ENCODE measurements at regions not wholly inside any gene's neighbourhood (a gene's known extent, or its start where the extent isn't known, plus 50 kb on each side); places are given as distances from the start of the nearest gene placed in this dataset.

DNA sequence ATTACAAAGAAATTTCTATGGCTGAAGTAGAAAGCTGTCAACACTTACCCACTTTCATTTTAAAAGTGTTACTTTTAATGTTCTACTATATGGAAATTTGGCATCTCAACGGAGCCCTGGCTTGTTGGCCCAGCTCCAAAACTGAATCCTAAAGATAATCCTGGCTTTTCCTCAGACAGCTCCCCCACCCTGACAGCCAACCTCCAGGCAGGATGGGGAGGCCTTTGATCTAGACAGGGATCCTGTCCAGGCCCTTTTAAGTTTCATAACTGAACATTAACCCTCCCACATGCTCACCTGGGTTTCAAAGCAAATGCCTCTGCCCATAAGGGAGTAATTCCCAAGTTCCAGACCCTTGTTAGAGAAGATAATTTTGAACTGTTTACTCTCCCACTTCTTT, 99.3 kb upstream of the RALGPS2 start:
- no peaks in the 10 kb centered on the region for H3K36me3 ChIP-seq (ENCODE audit: low read length)
- H3K79me2 ChIP-seq (ENCODE audit: insufficient read depth, low read length) = no peaks in the 10 kb centered on the region
- no peaks in the 10 kb centered on the region for H3K9me3 ChIP-seq (ENCODE audit: insufficient read depth, low read length)
- H4K20me1 ChIP-seq (ENCODE audit: low read depth, low read length) = no peaks in the 10 kb centered on the region
- no peaks in the 10 kb centered on the region for H3K27me3 ChIP-seq (ENCODE audit: low read length)
- no peak overlapping the region for H3K27ac ChIP-seq (ENCODE audit: low read depth, low read length)
- H3K4me2 ChIP-seq (ENCODE audit: low read depth, low read length, poor library complexity, severe bottlenecking) = no peak overlapping the region
- H2AFZ ChIP-seq (ENCODE audit: low read depth, low read length, severe bottlenecking) = no peak overlapping the region
- TF ChIP-seq EZH2phosphoT487 (conservative IDR thresholded peaks at IDR 0.05; ENCODE audit: low read length) = no peak
- TF ChIP-seq, protein P1, sequence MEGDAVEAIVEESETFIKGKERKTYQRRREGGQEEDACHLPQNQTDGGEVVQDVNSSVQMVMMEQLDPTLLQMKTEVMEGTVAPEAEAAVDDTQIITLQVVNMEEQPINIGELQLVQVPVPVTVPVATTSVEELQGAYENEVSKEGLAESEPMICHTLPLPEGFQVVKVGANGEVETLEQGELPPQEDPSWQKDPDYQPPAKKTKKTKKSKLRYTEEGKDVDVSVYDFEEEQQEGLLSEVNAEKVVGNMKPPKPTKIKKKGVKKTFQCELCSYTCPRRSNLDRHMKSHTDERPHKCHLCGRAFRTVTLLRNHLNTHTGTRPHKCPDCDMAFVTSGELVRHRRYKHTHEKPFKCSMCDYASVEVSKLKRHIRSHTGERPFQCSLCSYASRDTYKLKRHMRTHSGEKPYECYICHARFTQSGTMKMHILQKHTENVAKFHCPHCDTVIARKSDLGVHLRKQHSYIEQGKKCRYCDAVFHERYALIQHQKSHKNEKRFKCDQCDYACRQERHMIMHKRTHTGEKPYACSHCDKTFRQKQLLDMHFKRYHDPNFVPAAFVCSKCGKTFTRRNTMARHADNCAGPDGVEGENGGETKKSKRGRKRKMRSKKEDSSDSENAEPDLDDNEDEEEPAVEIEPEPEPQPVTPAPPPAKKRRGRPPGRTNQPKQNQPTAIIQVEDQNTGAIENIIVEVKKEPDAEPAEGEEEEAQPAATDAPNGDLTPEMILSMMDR (IDR thresholded peaks at IDR 0.05; ENCODE audit: insufficient read depth, low read length, poor library complexity, severe bottlenecking) = no peak
- no peaks in the 10 kb centered on the region for H3K9me2 ChIP-seq (replicated peaks; ENCODE audit: insufficient read depth, low read length)
- H3K9ac ChIP-seq (ENCODE audit: low read length) = no peak overlapping the region
- no peaks in the 10 kb centered on the region for H3F3A ChIP-seq (ENCODE audit: insufficient read depth)
- no peak overlapping the region for H3K4me3 ChIP-seq (ENCODE audit: insufficient read depth, low read length, poor library complexity, severe bottlenecking)

DNA sequence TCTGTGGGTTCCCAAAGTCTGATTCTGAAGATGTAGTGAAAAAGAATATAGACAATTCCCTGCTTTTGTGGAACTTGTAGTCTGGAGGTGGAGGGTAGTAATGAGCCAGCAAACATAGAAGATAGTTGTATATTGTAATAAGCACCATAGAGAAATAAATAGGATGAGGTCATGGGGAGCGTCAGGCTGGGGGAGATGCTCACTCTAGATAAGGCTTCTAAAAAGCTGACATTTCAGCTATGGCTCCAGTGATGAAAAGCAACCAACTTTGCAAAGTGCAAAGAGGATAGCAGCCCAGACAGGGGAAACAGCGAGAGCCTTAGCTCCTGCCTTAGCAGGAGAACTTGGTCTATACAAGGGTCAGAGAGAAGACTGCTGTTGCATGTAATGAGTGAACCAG, 98.0 kb upstream of the RALGPS2 start:
- TF ChIP-seq, protein P1 (IDR thresholded peaks at IDR 0.05; ENCODE audit: insufficient read depth, low read length, poor library complexity, severe bottlenecking) = no peak
- TF ChIP-seq EZH2phosphoT487 (conservative IDR thresholded peaks at IDR 0.05; ENCODE audit: low read length) = no peak
- Histone ChIP-seq H3F3A (ENCODE audit: insufficient read depth) (no peaks in the 10 kb centered on the region), H3K9ac (ENCODE audit: low read length) (no peak overlapping the region), H2AFZ (ENCODE audit: low read depth, low read length, severe bottlenecking) (no peak overlapping the region), H3K36me3 (ENCODE audit: low read length) (no peaks in the 10 kb centered on the region), H3K27me3 (ENCODE audit: low read length) (no peaks in the 10 kb centered on the region), H3K27ac (ENCODE audit: low read depth, low read length) (no peak overlapping the region), H3K9me2 (replicated peaks; ENCODE audit: insufficient read depth, low read length) (no peaks in the 10 kb centered on the region), H3K4me3 (ENCODE audit: insufficient read depth, low read length, poor library complexity, severe bottlenecking) (no peak overlapping the region), H3K9me3 (ENCODE audit: insufficient read depth, low read length) (no peaks in the 10 kb centered on the region), H3K4me2 (ENCODE audit: low read depth, low read length, poor library complexity, severe bottlenecking) (no peak overlapping the region), H3K79me2 (ENCODE audit: insufficient read depth, low read length) (no peaks in the 10 kb centered on the region), H4K20me1 (ENCODE audit: low read depth, low read length) (no peaks in the 10 kb centered on the region)

DNA sequence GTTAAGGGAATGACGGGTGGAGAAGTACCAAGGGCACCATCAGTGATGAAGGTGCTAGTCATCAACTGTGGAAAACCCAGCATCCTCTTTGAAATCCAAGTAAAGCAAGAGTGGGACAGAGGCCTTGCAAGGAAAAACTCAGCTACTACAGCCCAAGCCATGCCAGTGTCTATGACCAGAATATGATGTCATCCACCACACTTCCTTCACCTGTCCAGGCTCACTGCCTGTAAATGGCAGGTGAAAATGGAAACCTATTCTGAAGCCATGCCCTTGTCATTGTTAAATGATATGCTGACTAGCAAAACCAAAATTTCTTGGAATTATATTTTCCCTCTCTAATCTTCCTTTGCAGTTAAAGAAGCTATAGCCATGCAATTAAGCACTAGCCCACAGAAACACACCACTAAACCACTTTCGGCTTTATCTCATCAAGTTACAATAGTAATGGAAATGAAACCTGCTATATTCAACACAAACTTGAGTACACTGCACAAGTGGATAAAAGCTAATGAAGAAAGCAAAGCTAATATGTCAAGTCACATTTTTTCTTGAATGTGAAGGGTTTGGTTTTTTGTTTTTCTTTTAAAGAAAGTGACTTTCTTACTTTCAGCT, 96.3 kb upstream of the RALGPS2 start:
- H3K4me3 ChIP-seq (ENCODE audit: insufficient read depth, low read length, poor library complexity, severe bottlenecking) = no peak overlapping the region
- H2AFZ ChIP-seq (ENCODE audit: low read depth, low read length, severe bottlenecking) = no peak overlapping the region
- H3K9me2 ChIP-seq (replicated peaks; ENCODE audit: insufficient read depth, low read length) = no peaks in the 10 kb centered on the region
- no peak overlapping the region for H3K4me2 ChIP-seq (ENCODE audit: low read depth, low read length, poor library complexity, severe bottlenecking)
- no peaks in the 10 kb centered on the region for H3K36me3 ChIP-seq (ENCODE audit: low read length)
- H3K9me3 ChIP-seq (ENCODE audit: insufficient read depth, low read length) = no peaks in the 10 kb centered on the region
- H3F3A ChIP-seq (ENCODE audit: insufficient read depth) = no peaks in the 10 kb centered on the region
- no peaks in the 10 kb centered on the region for H3K27me3 ChIP-seq (ENCODE audit: low read length)
- TF ChIP-seq, protein P1 (IDR thresholded peaks at IDR 0.05; ENCODE audit: insufficient read depth, low read length, poor library complexity, severe bottlenecking) = no peak
- TF ChIP-seq EZH2phosphoT487 (conservative IDR thresholded peaks at IDR 0.05; ENCODE audit: low read length) = no peak
- H3K27ac ChIP-seq (ENCODE audit: low read depth, low read length) = no peak overlapping the region
- H4K20me1 ChIP-seq (ENCODE audit: low read depth, low read length) = no peaks in the 10 kb centered on the region
- H3K79me2 ChIP-seq (ENCODE audit: insufficient read depth, low read length) = no peaks in the 10 kb centered on the region
- H3K9ac ChIP-seq (ENCODE audit: low read length) = no peak overlapping the region

All from SU-DHL-6 (cell line).